HG02938 (cell line): ENCODE measurements at regions not wholly inside any gene's neighbourhood (a gene's known extent, or its start where the extent isn't known, plus 50 kb on each side); places are given as distances from the start of the nearest gene placed in this dataset.
"Not testable (repeated sequence)": the region's sequence is repeated elsewhere in the genome, so short reads cannot be mapped to it uniquely, and the experiment has no call there.

ENCODE experiments used
- ATAC-seq: cut with Tn5 transposase; IDR thresholded peaks from one replicate; pipeline ENCODE4 v1.9.1; 2021; ENCODE audit warnings: mild to moderate bottlenecking, moderate library complexity; ENCODE audit not compliant: unreplicated experiment

GRCh38 chr4:107562316-107562715, 157.7 kb downstream of the PAPSS1 start:
- no peak for ATAC-seq

DNA sequence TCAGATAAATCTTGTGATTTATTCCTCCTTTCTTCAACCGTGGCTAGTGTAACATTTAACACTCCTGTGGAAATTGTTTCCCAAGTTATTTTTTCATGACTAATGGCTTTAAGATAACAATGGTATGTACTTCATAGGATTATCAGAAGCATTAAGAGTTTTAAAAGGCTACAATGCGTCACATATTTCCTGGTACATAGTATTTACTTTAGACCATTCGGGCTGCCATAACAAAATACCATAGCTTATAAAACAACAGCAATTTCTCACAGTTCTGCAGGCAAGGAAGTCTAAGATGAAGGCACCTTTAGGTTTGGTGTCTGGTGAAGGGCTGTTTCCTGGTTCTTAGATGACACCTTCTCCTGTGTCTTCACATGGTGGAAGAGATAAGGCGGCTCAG, 158.6 kb downstream of the PAPSS1 start:
- no peak for ATAC-seq

GRCh38 chr4:107559653-107560052, 160.4 kb downstream of the PAPSS1 start:
- ATAC-seq = no peak

DNA sequence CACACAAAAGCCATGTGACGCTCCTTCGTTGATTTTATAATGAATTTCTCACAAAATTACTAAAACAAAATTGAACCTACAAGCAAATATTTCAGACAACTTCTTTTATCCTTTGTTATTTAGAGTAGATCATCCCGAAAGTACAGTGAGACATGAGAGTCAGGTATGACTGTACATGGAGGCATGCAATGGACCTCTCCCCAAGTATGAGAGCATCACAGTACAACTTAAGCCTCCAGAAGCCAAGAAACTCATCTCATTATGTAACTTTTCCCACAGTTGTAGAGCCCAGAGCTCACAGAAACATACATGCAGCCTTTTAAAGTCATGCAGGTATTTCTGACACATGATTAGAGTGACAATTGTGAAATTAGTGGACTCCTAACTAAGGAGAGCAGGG, 167.7 kb downstream of the PAPSS1 start:
- no peak for ATAC-seq

GRCh38 chr4:107548211-107548905, 171.7 kb downstream of the PAPSS1 start:
- no peak for ATAC-seq

DNA sequence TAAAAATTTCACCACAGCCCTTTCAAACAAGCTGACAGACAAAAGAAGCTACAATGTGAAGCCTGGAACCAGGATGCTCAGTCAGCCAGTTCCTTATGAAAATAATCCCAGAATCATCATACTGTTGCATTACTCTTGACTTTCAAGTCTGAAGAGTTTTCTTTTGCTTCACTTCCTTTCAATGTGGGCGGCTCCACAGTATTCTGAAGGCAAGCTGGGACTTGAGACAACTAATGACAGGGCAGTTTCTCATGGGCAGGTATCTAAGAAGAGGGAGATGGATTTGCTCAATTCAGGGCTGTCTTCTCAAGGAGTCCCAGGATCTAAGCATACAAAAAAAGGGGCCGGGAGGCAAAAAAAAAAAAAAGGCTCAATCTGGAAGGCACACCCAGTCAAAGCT, 173.4 kb downstream of the PAPSS1 start:
- ATAC-seq = no peak

GRCh38 chr4:107541511-107541910, 178.5 kb downstream of the PAPSS1 start:
- no peak for ATAC-seq

GRCh38 chr4:107531927-107532326, 188.1 kb downstream of the PAPSS1 start:
- no peak for ATAC-seq

DNA sequence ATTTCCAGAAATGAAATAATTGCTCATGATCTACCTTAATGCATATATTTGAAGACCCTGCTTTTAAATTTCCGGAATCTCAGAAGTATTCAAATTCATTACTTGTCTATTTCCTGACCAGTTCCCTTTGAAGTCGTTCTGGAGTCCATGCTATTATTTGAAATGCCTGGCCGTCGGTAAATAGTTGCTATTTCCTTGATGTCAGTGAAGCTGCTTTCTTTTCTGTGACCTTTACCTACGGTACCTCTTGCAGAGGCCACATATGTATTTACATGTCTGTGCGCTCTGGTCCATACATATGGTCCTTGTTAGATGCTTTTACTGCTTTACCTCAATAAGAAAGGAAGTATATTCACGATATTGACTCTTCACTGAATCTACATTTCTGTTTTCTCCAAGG, 199.7 kb downstream of the PAPSS1 start:
- no peak for ATAC-seq

DNA sequence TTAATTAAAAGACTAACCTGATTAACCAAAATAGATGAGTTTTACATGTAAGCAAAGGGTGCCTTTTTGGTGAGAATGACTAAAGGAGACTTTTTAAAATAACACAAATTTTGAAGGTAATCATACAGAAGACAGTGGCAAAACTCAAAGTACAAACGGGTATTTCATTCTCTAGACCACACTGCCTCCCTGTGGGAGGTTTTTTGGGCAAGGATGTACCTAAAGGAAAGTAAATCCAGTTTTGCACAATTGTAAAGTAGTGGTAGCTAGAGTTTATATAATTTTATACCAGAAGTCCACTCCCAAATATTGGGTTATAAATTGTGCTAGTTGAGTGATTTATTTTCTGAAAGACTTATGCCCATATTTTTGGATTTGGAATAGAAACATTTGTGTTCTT, 201.0 kb downstream of the PAPSS1 start:
- no peak for ATAC-seq

- no peak for ATAC-seq
Observed at GRCh38 chr4:107518076-107518475, 202.0 kb downstream of the PAPSS1 start.

DNA sequence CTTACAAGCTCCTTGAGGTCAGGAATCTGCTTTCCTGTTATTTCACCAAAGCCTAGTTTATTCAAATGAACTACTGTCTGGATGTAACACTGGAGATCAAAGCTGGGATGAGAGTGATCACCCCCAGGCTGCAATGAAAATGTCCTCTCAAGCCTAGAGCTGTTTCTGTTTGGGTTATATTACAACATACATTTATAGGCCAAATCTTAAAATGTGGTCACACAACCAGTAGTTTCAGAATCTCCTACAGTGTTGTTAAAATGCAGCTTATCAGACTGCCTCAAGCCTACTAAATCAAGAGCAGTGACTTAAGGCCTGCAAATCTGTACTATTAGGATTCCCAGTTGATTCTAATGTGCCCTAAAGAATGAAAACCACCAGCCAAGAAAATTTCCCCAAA, 207.5 kb downstream of the PAPSS1 start:
- ATAC-seq = no peak

DNA sequence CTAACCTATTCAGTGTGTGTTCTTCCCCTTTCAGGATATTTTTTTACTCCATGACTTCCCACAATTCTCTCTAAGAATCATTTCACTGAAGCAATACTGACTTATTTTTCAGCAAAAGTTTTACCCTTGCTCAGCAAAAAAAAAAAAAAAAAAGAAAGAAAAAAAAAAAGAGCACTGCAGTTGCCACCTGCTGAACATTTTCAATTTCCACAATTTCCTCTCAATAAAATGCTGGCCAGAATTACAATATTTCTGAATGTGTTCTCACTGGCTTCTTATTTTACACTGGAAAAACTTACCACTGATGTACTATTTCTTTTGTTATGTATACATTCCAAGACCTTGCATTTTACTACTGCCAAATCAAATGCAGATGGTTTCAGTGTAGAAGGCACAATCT, 210.4 kb downstream of the PAPSS1 start:
- no peak for ATAC-seq

DNA sequence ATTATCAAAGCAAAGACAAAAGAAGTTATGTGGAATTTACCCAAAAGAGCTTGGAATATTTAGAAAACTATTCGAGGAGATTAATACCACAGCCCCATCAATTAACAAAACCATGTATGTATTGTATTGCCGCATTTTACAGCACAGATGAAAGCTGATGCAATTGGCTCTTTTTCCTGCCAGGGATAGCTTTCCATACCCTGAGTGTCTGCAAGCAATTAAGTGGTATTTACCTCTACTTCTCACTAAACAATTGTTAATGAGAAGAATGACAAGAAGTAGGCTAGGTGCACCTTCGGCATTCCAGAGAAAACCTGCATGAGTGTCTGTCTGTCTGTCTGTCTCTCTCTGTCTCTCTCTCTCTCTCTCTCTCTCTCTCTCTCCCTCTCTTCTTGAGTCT, 219.5 kb downstream of the PAPSS1 start:
- ATAC-seq = no peak

DNA sequence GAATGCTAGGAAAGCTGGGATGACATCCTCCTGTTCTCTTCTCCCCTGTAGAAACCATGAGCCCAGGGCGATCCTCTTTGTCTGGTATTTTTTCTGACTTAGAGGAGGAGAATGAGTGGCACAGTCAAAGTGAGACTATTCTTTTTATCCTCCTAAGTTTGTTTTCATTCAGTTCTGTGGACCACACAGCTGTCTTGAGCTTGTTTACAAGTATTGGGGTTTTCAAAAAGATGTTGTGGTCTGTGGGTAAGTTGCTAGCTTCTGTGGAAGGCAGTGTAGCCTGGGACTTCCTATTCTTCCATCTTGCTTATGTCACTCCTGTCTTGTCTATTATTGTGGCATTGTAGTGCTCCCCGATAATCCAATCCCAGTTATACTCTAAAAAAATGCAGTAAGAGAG, 223.0 kb downstream of the PAPSS1 start:
- ATAC-seq = no peak

- no peak for ATAC-seq
Observed at GRCh38 chr4:107492566-107492965, 227.5 kb downstream of the PAPSS1 start.

DNA sequence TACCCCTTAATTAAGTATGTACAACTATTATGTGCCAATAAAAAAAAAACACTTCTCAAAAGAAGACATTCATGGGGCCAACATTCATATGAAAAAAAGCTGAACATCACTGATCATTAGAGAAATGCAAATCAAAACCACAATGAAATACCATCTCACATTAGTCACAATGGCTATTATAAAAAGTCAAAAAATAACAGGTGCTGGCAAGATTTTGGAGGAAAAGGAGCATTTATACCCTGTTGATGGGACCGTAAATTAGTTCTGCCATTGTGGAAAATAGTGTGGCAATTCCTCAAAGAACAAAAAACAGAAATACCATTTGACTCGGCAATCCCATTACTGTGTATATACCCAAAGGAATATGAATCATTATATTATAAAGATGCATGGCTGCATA, 229.9 kb downstream of the PAPSS1 start:
- no peak for ATAC-seq

GRCh38 chr4:107483621-107484020, 236.4 kb downstream of the PAPSS1 start:
- not testable (repeated sequence) for ATAC-seq

DNA sequence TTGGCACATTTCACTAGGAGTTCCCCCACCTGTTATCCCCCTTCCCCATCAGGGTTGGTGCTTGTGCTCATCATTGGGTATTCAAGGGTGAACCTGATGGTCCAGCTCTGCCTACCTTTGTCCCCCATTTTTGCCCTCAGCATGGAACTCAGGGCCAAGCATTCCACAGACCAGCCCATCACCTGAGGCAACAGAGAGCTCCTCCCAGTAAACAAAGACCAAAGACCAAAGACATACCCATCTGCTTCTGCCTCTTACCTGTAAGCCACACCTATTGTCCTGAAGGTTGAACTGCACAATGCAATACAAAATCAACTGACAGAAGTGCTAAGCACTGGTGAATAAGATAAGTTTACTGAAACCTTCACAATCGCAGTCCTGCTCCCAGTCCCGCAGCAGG, 237.5 kb downstream of the PAPSS1 start:
- ATAC-seq = no peak

GRCh38 chr4:107478327-107478980, 241.6 kb downstream of the PAPSS1 start:
- no peak for ATAC-seq

GRCh38 chr4:107473126-107473525, 246.9 kb downstream of the PAPSS1 start:
- ATAC-seq = no peak

- no peak for ATAC-seq
Observed at GRCh38 chr4:107472265-107472948, 247.6 kb downstream of the PAPSS1 start.
